H4 (cell line): ENCODE measurements at regions not wholly inside any gene's neighbourhood (a gene's known extent, or its start where the extent isn't known, plus 50 kb on each side); places are given as distances from the start of the nearest gene placed in this dataset.

Experiments
- DNase-seq: peaks from one replicate; pipeline ENCODE4 v3.0.0-alpha.2; 2015; ENCODE audit warnings: low spot score

DNA sequence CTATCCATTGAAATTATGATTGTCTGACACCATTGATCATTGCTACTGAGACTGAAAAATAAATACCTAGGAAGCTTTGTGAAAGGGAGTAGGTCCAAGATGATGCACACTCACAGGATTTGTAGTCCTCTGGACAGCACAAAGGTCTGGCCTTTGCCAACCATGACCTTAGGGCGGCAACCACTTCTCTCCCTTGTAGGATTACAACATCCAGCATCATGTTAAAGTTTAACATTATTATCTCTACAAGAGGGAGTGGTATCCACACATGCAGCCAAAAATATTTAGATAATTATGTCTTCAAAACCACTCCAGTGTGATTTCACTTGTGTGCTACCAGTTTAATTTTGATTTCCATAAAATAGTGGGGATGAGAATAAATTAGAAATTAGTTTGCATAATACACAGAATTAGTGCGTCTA, 51.1 kb upstream of the NHSL1 start:
- DNase-seq, result no peak

DNA sequence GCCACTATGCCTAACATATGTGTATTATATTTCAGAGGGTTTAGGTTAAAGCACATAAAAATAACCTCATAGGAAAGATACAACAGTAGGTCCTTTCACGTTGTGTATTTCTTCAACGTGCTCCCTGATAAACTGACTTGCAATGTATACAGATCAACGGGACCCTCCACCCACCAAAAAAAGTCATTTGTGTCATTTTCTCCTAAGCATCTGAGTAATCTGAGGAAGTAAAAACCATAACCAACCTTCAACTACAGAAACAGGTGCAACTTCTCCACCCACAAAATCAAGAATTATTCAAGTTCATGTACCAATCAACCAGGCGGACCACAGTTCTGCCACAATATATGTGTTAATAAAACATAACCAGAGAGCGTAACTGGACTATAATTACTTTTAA, 54.9 kb upstream of the NHSL1 start:
- no peak for DNase-seq

DNA sequence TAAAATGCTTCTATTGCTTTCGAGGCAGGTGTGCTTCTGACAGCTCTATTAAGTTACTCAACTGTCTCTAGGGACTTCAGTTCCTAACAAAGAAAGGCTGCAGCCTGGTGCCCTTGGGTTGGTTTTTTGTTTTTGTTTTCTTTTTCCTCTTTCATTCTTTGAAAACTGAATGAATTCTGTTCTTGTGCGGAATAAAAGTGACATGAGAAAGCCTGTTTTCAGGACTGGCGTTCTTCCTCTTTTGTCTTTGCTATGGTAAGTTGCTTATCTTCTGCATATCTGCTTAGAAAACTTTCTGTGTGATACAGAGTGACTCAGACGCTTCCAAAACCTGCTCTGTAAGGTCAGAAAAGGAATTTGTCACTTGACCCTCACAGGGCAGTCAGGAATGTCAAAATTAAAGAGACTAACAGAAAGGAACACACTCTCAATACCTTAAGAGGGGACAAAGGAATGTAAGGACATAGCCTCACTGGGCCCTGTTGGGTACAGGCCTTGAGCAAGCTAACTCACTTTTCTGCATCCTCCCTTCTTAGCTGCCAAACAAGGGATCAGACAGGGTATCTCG, 56.2 kb upstream of the NHSL1 start:
- no peak for DNase-seq

DNA sequence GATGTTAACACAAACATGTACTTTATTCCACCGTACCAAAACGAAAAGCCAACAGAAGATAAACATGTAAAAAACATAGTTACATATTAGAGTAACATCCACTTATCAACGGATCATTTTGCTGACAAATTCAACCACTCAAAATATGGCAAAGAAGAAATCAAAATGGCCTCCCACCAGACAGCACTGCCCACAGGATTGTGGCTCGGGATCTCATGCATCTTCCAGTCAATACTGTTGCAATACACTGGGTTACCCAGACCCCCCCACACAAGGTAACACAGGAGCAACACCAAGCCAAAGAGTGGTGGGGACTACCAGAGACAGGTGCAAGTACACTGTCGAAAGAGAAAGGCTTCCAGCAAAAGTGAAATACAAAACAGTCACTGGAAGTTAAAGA, 57.9 kb upstream of the NHSL1 start:
- no peak for DNase-seq

DNA sequence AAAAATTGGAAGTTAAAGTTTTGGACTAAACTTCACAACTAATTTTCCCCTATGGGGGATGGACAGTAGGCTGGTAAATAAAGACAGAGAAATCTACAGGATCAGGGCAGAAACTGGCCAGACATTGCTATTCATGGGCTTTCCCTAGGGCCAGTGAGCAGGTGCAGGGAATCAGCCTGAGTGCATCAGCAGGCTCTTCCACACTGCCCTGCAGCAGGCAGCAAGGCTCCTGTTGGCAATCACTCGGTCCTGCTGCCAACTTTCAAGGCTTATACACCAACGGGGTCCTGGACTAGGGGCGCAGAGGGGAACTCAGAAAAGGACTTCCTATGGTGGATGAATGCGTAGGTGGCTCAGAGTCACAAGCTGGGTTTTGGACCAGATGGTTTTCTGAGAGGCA, 59.8 kb upstream of the NHSL1 start:
- no peak for DNase-seq

DNA sequence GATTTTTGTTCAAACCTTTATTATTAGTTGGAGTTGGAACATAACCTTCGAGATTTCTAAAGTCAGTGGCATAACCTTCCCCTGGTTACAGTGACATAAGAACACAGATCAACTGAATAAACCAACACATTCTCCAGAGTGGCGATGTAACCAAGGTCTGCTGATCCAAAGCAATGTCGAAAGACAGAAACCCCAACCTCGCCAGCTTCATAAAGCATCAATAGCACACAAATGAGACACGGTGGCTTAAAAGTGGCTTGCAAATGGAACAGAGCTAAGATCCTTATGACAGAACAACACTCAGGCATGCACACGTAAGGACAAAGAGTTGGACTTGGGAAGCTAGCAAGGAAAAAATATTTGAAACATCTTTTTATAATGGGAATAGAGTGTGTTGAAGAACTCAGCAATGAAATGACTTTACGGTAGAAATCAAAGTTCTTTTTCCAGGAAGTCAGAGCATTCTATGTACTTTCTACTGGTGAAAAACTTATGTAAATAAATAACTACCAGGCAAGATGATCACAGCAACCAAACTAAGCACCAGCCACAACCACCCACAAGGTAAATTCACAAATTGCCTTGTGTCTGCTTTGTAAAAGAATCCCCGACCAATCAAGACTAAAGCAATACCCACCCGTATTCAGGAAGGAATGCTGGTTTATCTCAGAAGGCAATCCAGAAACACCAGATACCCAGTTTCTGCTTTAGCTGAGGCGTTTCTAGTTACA, 61.0 kb upstream of the NHSL1 start:
- DNase-seq, result no peak

DNA sequence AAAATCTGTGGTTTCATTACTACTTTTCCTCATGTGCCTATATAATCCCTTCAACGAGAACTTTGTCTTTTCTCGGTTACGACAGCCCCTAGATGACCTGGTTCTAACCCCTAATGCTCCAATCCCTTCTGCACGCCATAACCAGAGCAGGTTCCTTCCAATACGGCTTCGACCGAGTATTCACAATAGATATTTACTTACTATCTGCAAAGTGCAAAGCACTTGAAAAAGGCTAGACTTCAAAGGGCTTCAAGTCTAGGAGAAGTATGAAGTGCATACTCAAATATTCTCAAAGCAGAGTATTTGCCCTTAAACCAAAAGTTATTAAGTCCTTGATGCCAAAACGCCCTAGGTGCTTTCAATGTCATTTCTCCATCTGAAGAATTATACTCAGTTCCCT, 63.4 kb upstream of the NHSL1 start:
- DNase-seq, result no peak

DNA sequence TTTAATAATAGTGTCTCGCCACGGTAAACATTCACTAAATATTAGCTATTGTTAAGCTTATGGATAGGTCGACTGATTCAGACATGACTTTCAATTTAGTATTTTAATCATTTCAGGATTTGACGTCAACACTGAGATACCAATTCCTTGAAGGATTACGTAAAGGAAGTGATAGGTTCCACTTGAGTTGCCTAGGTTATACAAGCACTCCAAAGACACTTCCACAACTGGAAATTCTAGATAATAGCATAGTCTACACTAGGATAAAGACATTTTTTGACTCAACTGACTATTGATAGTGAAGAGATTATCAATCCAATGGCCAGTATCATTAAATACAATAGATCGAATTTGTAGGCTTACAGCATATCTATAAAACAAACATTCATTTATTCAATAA, 63.9 kb upstream of the NHSL1 start:
- no peak for DNase-seq

DNA sequence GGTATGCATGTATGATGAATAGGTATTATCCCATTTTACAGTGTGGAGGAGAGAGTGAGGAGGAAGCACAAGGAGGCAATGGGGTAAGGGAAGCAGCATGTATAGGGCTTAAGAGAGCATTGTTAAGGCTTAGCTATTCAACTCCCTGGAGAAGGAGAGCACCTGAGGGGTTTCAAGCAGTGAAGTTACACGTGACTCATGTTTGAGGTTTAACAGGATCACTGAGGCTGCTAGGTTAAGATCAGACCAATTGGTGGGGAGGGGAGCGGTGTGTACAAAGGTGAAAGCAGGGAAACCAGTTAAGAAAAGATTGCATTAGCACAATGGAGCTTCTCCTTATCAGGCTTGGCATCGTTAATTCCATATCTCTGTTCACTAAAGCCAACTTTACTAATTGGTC, 64.4 kb upstream of the NHSL1 start:
- no peak for DNase-seq

DNA sequence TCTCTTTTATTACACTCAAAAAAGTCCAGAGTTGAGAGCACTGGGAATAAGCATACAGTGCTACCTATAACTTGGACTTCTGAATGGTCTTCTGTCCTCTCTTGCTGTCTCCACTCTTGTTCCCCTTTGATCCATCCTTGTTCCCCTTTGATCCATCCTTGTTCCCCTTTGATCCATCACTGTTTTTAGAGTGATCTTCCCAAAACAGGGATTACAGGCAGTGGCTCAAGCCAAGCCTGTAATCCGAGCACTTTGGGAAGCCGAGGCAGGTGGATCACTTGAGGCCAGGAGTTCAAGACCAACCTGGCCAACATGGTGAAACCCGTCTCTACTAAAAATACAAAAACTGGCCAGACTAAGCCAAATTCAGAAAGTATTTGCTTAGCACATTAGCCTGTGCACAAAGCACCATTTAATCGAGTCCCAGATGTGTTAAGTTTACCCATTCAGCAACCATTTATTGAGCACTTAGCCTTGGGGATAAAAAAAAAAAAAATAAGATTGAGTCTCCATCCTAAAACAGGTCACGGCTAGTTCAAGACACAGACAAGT, 65.0 kb upstream of the NHSL1 start:
- DNase-seq, result no peak

DNA sequence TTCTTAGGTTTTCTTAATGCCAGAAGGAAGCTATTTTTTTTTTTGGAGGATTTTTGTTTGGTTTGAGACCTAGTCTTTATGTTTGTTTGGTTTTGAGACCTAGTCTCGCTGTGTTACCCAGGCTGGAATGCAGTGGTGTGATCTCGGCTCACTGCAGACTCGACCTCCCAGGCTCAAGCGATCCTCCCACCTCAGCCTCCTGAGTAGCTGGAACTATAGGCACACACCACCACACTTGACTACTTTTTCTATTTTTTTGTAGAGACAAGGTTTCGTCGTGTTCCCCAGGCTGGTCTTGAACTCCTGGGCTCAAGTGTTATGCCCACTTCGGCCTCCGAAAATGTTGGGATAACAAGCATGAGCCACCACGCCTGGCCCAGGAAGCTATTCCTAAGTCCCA, 67.8 kb upstream of the NHSL1 start:
- no peak for DNase-seq

DNA sequence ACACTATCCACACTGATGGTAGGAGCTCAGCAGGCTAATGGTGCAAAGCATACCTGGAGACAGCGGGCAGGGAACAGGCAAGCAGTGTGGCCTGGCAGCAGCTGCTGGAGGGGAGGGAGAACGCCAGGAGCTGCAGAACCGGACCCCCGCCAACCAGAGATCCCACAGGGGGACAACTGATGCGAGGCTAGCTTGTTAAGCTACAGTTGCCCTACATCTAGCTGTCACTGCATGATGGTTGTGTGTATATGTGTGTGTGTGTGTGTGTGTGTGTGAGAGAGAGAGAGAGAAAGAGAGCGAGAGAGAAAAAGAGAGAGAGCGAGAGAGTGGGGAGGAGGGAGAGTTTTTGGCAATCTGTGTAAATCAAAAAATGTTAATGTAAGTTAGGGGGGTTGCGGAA, 69.7 kb upstream of the NHSL1 start:
- no peak for DNase-seq

DNA sequence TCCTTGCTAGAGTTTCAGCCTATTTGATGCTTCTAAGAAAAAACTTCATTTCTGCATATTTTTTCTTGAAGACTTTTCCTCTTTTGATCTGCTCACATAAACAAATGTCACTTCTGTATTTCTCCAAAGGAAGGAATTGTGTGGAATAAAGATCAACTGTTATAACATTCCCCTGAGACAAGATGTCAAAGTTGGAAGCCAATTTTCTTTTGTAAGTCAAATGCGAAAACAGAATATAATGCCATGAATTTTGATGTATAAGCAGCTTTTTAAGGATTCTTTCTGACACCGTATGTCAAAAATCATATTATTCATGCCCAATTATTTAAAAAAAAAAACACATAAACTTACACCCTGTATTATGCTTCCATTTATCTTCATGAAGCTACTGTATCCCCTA, 70.3 kb upstream of the NHSL1 start:
- DNase-seq, result no peak

DNA sequence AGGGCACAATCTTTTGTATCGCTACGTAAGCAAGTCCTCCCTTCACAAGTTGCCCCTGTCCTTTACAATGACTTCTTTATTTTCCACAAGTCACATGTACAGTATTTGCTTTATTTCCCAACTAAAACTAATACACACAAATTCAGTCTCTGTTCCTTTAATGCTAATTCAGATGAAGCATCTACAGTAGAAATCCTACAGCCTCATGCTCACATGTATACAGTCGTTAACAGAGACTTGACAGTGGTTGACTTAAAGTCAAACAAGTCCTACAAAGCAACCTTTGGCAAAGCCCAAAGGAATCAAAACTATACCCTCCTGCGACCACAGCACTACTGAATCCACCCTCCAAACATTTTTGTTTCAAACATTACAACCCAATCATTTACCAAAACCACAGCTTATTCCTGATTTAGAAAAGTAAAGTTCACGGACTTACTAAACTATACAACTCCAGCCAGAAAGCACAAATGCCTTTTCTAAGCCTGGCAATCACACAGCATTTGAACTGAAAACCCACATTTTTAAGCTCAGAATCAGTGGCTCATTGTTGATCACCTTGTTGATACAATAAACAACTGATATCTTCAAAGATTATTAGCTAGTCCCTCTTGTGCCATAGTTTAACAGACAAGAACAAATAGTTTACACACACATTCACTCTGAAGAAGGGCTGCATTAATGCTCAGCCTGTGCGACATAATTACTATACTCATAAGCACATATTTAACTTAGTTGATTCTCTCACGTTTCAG, 70.9 kb upstream of the NHSL1 start:
- DNase-seq, result peak; percentile 11

DNA sequence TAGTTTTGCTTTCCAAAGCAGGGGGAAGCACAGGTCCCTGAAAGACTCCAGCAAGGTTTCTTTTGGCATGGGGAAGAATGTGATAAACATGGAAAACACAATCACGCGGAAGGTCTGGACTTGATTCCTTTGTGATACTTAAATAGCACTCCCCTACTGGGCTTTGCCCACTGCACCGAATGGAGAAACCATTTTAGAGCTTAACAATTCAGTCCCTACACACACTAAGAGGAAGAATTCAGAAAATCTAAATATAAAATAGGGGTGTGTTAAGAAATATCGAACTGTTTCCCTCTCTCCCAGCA, 71.4 kb upstream of the NHSL1 start:
- DNase-seq, result no peak

DNA sequence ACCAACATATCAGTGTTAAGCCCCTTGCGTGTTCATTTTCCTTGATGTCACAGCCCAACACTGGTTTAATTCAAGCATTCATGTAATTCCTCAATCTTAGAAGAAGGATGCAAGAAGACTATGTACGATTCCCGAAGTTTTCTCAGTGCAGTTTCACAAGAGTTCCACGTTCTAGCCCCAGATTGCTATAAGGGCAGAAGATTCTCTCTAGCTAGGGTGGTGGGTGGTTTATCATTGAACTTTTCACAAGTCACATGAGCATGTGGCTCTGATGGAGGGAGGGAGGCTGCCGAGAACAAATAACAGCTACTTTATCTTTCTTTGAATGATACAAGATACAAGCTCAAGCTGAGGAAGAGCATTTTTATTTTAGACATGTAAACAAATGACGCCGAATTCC, 71.9 kb upstream of the NHSL1 start:
- no peak for DNase-seq

DNA sequence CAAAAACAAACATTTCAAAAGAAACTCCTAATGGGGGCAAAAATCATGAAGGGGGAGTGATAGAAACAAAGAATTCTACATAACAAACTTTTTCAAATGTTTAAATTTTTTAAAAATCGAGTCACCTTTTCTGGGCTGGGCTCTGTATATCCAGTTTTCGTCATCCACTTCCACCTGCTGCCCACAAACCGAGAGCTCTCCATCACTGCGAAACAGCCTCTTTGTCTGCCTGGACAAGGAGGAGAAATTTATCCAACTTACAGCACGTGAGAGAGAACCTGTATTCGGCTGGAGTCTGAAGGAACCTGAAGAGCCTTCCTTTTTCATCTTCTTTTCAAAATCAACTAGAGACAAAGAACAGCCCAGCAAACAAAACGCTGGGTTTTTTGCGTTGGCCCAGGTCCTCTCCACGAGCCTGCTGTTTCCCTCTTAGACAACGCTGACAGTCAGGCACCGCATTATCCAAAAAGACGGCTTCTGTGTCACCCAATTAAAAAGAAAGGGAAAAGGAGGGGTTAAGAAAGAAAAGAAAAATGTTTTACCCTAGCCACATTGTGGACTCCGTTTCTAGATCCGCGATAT, 72.4 kb upstream of the NHSL1 start:
- no peak for DNase-seq

DNA sequence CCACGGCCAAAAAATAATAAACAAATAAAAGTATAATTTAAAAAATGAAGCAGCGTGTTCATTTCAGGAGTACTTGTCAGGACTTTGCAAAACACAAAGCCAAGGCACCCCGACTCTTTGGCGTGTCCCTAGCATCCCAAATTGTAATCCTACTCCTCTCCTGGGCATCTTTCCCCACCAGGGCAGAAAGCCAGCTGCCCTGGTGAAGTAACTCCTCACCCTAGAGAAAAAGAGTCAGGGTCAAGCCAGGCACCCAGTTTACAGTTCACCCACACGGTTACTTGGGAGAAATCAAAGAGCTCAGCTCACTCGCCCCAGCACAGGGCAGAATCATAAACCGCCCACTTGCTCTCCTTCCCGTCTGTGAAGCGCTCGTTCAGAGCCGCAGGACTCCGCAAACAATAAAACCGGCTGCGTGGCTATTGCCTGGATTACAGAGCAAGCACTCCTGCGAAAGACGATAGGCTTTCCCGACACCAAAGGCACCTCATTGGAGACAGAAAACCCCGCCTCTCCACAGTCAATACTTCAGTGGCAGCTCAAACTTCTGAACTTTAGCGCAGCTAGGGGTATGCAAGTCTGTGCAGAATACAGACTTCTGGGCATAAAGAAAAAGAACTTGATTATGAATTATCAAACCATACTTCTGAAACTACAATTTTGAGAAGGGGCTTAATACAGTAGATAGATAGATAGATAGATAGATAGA, 73.0 kb upstream of the NHSL1 start:
- no peak for DNase-seq

DNA sequence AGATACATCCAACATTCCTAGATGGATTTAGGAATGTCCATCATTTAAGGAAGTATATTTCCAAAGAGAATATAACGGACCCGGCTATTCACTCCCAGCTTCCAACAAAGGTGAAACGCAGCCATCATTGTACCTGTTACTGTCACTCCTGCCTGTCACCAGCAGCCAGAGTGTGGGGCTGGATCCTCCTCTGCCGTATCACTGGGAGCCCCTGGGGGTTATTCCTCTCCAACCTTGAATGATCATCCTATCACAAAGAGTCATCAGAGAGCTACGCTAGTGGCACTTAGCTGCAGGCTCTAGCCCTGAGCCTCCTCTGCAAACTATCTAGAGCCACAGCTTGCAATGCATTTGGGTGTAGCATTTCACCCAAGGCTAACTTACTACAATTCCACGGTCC, 73.6 kb upstream of the NHSL1 start:
- no peak for DNase-seq

DNA sequence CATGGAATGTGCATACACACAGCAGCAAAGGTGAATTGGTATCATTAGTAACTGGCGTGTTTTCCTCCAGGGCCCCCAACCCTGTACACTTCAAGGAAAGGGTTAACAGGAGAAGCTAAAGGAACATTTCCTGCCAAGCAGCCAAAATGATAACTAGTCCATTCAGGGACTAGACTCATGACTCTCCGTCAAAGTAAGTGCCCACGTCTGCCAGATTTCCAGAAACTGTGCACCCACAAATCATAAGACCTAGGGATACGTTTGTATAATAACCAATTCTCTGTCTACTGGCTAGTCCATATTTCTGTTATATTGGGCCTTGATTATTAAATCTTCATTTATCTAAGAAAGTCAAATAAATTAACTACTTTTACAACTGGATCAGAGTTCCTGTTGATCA, 76.0 kb upstream of the NHSL1 start:
- DNase-seq, result no peak

DNA sequence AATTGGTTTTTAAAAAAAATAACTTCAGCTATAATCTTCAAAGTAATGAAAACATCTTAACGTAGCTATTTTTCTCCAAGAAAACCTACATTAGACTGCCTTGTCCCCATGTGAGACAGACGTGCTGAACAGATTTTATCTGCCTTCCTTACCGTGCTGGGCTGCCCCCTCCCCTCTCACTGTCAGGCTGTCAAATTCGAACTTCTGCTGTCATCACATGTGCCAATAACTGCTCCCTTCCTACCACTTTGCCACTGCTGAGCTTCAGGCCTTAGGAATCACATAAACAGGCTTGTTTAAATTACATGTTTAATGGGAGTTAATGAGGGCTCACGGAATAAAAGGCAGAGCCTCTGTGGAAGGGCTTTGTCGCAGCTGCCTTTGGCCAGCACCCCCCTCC, 77.0 kb upstream of the NHSL1 start:
- no peak for DNase-seq
